HCT116 (cell line): ENCODE measurements at regions not wholly inside any gene's neighbourhood (a gene's known extent, or its start where the extent isn't known, plus 50 kb on each side); places are given as distances from the start of the nearest gene placed in this dataset.

Source experiments
- ATAC-seq: fragments of 200-7000 bp; cut with Tn5 transposase; 2 replicates; pipeline ENCODE4 v1.9.1; 2020; ENCODE audit warnings: mild to moderate bottlenecking, moderate library complexity
- BruUV-seq: library from RNA; stranded (reverse); fragments of 400-500 nt; replicated peaks from 2 replicates; lab custom pipeline; 2021; lab: Mats Ljungman, UMichigan
- CTCF ChIA-PET: fragments of 300-600 bp; sonication (Branson Sonifier 250); formaldehyde crosslinking; loops from one replicate; lab custom pipeline; 2021; ENCODE audit warnings: antibody characterized with exemption; lab: Charles Lee
- POLR2A ChIA-PET: fragments of 300-600, 350-600 bp; sonication (Branson Sonifier 250); formaldehyde crosslinking; loops from one replicate; lab custom pipeline; 2021; ENCODE audit warnings: antibody characterized with exemption; lab: Charles Lee
- RAD21 ChIA-PET, 2 experiments: fragments of 300-600 bp; sonication (Branson Sonifier 250); formaldehyde crosslinking; loops; one replicate each; lab custom pipeline; 2023; ENCODE audit warnings: low total read pairs in 2 of 2; ENCODE audit not compliant: uncharacterized antibody in 2 of 2, unreplicated experiment in 2 of 2, low non-redundant PET in 1 of 2; lab: Charles Lee
- DNase-seq: peaks from one replicate; pipeline ENCODE4 v3.0.0-alpha.2; 2010; ENCODE audit warnings: low read depth, low spot score
- H2AFZ ChIP-seq: fragments of 200-600 bp; shearing (Covaris generic), sonication (generic); 2 replicates; pipeline ENCODE4 v1.6.1; 2017; ENCODE audit warnings: low read depth, mixed run types, mixed read lengths, antibody characterized with exemption, low read length; ENCODE audit not compliant: poor library complexity, severe bottlenecking
- H3K27ac ChIP-seq: 2 replicates; pipeline ENCODE4 v1.5.1; 2012; ENCODE audit warnings: low read depth, low read length
- H3K27me3 ChIP-seq: fragments of 200-600 bp; sonication (generic); 2 replicates; pipeline ENCODE4 v1.6.1; 2016; ENCODE audit warnings: mixed run types, low read length, mixed read lengths; ENCODE audit not compliant: insufficient read depth
- H3K36me3 ChIP-seq, 2 experiments: fragments of 200-500 bp in 1 of 2; fragments of 200-600 bp in 1 of 2; sonication (Bioruptor generic) in 1 of 2; sonication (generic) in 1 of 2; 2 replicates each; pipeline versions ENCODE4 v1.5.1 to v1.6.1; 2014 to 2016; ENCODE audit warnings: low read length in 2 of 2, inconsistent platforms in 1 of 2, mixed read lengths in 1 of 2, mixed run types in 1 of 2; ENCODE audit not compliant: insufficient read depth in 2 of 2, control insufficient read depth in 1 of 2
- H3K4me1 ChIP-seq, 2 experiments: fragments of 200-600 bp in 1 of 2; sonication (generic) in 1 of 2; 2 replicates each; pipeline versions ENCODE4 v1.5.1 to v1.6.1; 2012 to 2017; ENCODE audit warnings: low read length in 2 of 2, inconsistent platforms in 1 of 2, mild to moderate bottlenecking in 1 of 2, mixed read lengths in 1 of 2, mixed run types in 1 of 2, moderate library complexity in 1 of 2; ENCODE audit not compliant: insufficient read depth in 2 of 2, control insufficient read depth in 1 of 2
- H3K4me2 ChIP-seq: fragments of 200-600 bp; sonication (generic); 2 replicates; pipeline ENCODE4 v1.6.1; 2017; ENCODE audit warnings: mixed run types, low read length, mixed read lengths
- H3K4me3 ChIP-seq, 2 experiments: fragments of 200-600 bp in 1 of 2; sonication (generic) in 1 of 2; replicated peaks in 1 of 2; 2 replicates each; pipeline ENCODE4 v1.5.1; 2011 to 2016; ENCODE audit warnings: low read length in 2 of 2, control low read depth in 1 of 2, low read depth in 1 of 2, mild to moderate bottlenecking in 1 of 2, mixed read lengths in 1 of 2, mixed run types in 1 of 2
- H3K79me2 ChIP-seq: fragments of 200-600 bp; sonication (generic); 2 replicates; pipeline ENCODE4 v1.6.1; 2017; ENCODE audit warnings: mild to moderate bottlenecking, mixed run types, low read length, moderate library complexity, mixed read lengths; ENCODE audit not compliant: insufficient read depth
- H3K9ac ChIP-seq: fragments of 200-600 bp; sonication (generic); 2 replicates; pipeline ENCODE4 v1.6.1; 2016; ENCODE audit warnings: low read length, mixed read lengths
- H3K9me2 ChIP-seq: fragments of 200-600 bp; sonication (generic), shearing (Covaris generic); 2 replicates; pipeline ENCODE4 v1.6.1; 2017; ENCODE audit warnings: mixed run types, mild to moderate bottlenecking, moderate library complexity; ENCODE audit not compliant: insufficient read depth
- H3K9me3 ChIP-seq, 2 experiments: fragments of 200-500 bp in 1 of 2; fragments of 200-600 bp in 1 of 2; sonication (Bioruptor generic) in 1 of 2; sonication (generic) in 1 of 2; 2 replicates each; pipeline ENCODE4 v1.6.1; 2014 to 2017; ENCODE audit warnings: low read length in 2 of 2, mixed read lengths in 2 of 2, inconsistent platforms in 1 of 2, low read depth in 1 of 2, mild to moderate bottlenecking in 1 of 2, mixed run types in 1 of 2, moderate library complexity in 1 of 2; ENCODE audit not compliant: control insufficient read depth in 1 of 2, insufficient read depth in 1 of 2
- H4K20me1 ChIP-seq: fragments of 200-600 bp; sonication (generic), shearing (Covaris generic); 2 replicates; pipeline ENCODE4 v1.6.1; 2017; ENCODE audit warnings: mixed run types, mild to moderate bottlenecking, moderate library complexity; ENCODE audit not compliant: insufficient read depth
- EGR1 ChIP-seq: IDR thresholded peaks from 2 replicates; pipeline ENCODE4 v1.6.1; 2012; ENCODE audit warnings: low read depth
- EZH2 ChIP-seq: fragments of 200-600 bp; sonication (generic); IDR thresholded peaks from 2 replicates; pipeline ENCODE4 v1.6.1; 2017; ENCODE audit warnings: antibody characterized with exemption, mixed run types
- JUND ChIP-seq: IDR thresholded peaks from 2 replicates; pipeline ENCODE4 v1.6.1; 2012
- POLR2A ChIP-seq: IDR thresholded peaks from 2 replicates; pipeline ENCODE4 v1.7.0; 2011; ENCODE audit warnings: borderline replicate concordance; ENCODE audit not compliant: insufficient read depth, insufficient read length; ENCODE audit errors: extremely low read depth
- RAD21 ChIP-seq: IDR thresholded peaks from 2 replicates; pipeline ENCODE4 v1.6.1; 2012; ENCODE audit warnings: low read depth, mild to moderate bottlenecking
- TCF7L2 ChIP-seq: IDR thresholded peaks from 2 replicates; pipeline ENCODE4 v1.7.0; 2011; ENCODE audit warnings: borderline replicate concordance, inconsistent platforms; ENCODE audit not compliant: insufficient read depth, insufficient read length; ENCODE audit errors: extremely low read depth
- YY1 ChIP-seq: IDR thresholded peaks from 2 replicates; pipeline ENCODE4 v1.6.1; 2011; ENCODE audit warnings: low read length, low read depth, moderate library complexity, mild to moderate bottlenecking; ENCODE audit not compliant: insufficient replicate concordance; ENCODE audit errors: extremely low read depth
- intact Hi-C: fragments of 100-400 bp; cut with micrococcal nuclease; formaldehyde crosslinking; loops from 2 replicates; pipeline ENCODE4 v1.10.0; 2022
- TF ChIP-seq, protein P1 (sequence below): IDR thresholded peaks from 2 replicates; pipeline ENCODE4 v1.6.1; 2012
- TF ChIP-seq, protein P2 (sequence below): IDR thresholded peaks from 2 replicates; pipeline ENCODE4 v1.6.1; 2011; ENCODE audit warnings: mild to moderate bottlenecking, low read length, moderate library complexity; ENCODE audit not compliant: insufficient replicate concordance; ENCODE audit errors: extremely low read depth
- TF ChIP-seq, protein P3 (sequence below), 3 experiments: fragments of 200-600 bp in 1 of 3; sonication (generic) in 1 of 3; IDR thresholded peaks in 2 of 3; conservative IDR thresholded peaks in 1 of 3; 2 replicates each; pipeline ENCODE4 v1.5.1; 2012 to 2017; ENCODE audit warnings: low read depth in 2 of 3, low read length in 2 of 3, antibody characterized with exemption in 1 of 3, borderline replicate concordance in 1 of 3, control low read depth in 1 of 3, mild to moderate bottlenecking in 1 of 3, mixed read lengths in 1 of 3, mixed run types in 1 of 3, moderate library complexity in 1 of 3; ENCODE audit not compliant: insufficient read depth in 1 of 3
- TF ChIP-seq, protein P4 (sequence below): IDR thresholded peaks from 2 replicates; pipeline ENCODE4 v1.6.1; 2012; ENCODE audit warnings: low read depth

DNA sequence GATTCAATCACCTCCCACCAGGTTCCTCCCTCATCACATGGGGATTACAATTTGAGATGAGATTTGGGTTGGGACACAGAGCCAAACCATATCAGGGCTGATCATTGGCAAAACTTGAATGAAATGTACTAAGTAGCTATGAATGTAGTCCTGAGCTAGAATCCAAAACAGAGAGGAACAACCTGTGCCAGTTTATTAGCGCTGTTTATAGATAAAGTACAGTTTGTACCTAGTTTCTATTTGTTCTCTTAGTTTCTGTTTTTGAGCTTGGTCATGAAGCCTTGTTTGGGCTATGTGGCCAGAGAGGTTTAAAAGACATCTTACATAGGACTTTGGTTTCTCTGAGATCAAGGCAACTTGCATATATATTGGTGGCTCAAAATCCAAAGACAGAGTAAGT lies 66.9 kb upstream of the INPP4B start:
- DNase-seq: no peak
- Histone ChIP-seq H4K20me1 (no peaks in the 10 kb centered on the region), H3K9me2 (no peaks in the 10 kb centered on the region), H3K9ac (no peak overlapping the region), H3K4me2 (no peak overlapping the region), H3K4me1 (no peaks in the 10 kb centered on the region), H3K4me3 (no peak overlapping the region), H3K36me3 (no peaks in the 10 kb centered on the region), H3K79me2 (no peaks in the 10 kb centered on the region), H3K27ac (no peak overlapping the region), H3K27me3 (no peaks in the 10 kb centered on the region), H3K9me3 (no peaks in the 10 kb centered on the region), H2AFZ (no peak overlapping the region)
- POLR2A ChIA-PET: no interaction called here
- no peak for ATAC-seq
- BruUV-seq: no TSS peak
- intact Hi-C loops: no loop called here
- CTCF ChIA-PET: no interaction called here
- RAD21 ChIA-PET: no interaction called here
- TF ChIP-seq RAD21 (no peak), JUND (no peak)
- TF ChIP-seq, protein P1, sequence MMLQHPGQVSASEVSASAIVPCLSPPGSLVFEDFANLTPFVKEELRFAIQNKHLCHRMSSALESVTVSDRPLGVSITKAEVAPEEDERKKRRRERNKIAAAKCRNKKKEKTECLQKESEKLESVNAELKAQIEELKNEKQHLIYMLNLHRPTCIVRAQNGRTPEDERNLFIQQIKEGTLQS: no peak

DNA sequence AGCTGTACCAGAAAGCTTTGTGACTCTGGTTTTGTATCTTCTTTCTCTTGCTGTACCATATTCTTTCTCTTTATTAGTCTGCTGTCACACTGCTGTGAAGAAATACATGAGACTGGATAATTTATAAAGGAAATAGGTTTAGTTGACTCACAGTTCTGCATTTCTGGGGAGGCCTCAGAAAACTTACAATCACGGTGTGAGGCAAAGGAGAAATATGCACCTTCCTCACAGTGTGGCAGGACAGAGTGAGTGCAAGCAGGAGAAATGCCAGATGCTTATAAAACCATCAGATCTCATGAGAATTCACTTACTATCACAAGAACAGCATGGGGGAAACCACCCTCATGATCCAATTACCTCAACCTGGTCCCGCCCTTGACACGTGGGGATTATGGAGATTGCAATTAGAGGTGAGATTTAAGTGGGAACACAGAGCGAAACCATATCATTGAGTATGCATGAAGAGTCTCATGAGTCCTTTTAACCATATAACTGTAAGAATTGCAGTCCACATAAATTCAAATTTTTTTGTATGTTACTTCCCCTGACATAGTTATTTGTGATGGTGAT lies 67.4 kb upstream of the INPP4B start:
- Histone ChIP-seq H3K4me2 (no peak overlapping the region), H3K9me2 (no peaks in the 10 kb centered on the region), H3K36me3 (no peaks in the 10 kb centered on the region), H3K27ac (no peak overlapping the region), H3K27me3 (no peaks in the 10 kb centered on the region), H4K20me1 (no peaks in the 10 kb centered on the region), H3K9ac (no peak overlapping the region), H3K4me1 (no peaks in the 10 kb centered on the region), H3K4me3 (no peak overlapping the region), H3K79me2 (no peaks in the 10 kb centered on the region), H3K9me3 (no peaks in the 10 kb centered on the region), H2AFZ (no peak overlapping the region)
- ChIA-PET CTCF (no interaction called here), POLR2A (no interaction called here), RAD21 (no interaction called here)
- ATAC-seq (no peak), DNase-seq (no peak)
- intact Hi-C loops: no loop called here
- BruUV-seq: no TSS peak
- TF ChIP-seq, protein P2, sequence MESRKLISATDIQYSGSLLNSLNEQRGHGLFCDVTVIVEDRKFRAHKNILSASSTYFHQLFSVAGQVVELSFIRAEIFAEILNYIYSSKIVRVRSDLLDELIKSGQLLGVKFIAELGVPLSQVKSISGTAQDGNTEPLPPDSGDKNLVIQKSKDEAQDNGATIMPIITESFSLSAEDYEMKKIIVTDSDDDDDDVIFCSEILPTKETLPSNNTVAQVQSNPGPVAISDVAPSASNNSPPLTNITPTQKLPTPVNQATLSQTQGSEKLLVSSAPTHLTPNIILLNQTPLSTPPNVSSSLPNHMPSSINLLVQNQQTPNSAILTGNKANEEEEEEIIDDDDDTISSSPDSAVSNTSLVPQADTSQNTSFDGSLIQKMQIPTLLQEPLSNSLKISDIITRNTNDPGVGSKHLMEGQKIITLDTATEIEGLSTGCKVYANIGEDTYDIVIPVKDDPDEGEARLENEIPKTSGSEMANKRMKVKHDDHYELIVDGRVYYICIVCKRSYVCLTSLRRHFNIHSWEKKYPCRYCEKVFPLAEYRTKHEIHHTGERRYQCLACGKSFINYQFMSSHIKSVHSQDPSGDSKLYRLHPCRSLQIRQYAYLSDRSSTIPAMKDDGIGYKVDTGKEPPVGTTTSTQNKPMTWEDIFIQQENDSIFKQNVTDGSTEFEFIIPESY: no peak
- TF ChIP-seq, protein P3, sequence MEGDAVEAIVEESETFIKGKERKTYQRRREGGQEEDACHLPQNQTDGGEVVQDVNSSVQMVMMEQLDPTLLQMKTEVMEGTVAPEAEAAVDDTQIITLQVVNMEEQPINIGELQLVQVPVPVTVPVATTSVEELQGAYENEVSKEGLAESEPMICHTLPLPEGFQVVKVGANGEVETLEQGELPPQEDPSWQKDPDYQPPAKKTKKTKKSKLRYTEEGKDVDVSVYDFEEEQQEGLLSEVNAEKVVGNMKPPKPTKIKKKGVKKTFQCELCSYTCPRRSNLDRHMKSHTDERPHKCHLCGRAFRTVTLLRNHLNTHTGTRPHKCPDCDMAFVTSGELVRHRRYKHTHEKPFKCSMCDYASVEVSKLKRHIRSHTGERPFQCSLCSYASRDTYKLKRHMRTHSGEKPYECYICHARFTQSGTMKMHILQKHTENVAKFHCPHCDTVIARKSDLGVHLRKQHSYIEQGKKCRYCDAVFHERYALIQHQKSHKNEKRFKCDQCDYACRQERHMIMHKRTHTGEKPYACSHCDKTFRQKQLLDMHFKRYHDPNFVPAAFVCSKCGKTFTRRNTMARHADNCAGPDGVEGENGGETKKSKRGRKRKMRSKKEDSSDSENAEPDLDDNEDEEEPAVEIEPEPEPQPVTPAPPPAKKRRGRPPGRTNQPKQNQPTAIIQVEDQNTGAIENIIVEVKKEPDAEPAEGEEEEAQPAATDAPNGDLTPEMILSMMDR (IDR thresholded peaks at IDR 0.05 in 2 of 3, conservative IDR thresholded peaks at IDR 0.05 in 1 of 3; ENCODE audit: borderline replicate concordance in 1 of 3, insufficient read depth in 1 of 3, low read depth in 2 of 3, low read length in 2 of 3): no peak
- TF ChIP-seq EZH2: no peak
- TF ChIP-seq TCF7L2: no peak
- TF ChIP-seq POLR2A: no peak
- TF ChIP-seq, protein P4, sequence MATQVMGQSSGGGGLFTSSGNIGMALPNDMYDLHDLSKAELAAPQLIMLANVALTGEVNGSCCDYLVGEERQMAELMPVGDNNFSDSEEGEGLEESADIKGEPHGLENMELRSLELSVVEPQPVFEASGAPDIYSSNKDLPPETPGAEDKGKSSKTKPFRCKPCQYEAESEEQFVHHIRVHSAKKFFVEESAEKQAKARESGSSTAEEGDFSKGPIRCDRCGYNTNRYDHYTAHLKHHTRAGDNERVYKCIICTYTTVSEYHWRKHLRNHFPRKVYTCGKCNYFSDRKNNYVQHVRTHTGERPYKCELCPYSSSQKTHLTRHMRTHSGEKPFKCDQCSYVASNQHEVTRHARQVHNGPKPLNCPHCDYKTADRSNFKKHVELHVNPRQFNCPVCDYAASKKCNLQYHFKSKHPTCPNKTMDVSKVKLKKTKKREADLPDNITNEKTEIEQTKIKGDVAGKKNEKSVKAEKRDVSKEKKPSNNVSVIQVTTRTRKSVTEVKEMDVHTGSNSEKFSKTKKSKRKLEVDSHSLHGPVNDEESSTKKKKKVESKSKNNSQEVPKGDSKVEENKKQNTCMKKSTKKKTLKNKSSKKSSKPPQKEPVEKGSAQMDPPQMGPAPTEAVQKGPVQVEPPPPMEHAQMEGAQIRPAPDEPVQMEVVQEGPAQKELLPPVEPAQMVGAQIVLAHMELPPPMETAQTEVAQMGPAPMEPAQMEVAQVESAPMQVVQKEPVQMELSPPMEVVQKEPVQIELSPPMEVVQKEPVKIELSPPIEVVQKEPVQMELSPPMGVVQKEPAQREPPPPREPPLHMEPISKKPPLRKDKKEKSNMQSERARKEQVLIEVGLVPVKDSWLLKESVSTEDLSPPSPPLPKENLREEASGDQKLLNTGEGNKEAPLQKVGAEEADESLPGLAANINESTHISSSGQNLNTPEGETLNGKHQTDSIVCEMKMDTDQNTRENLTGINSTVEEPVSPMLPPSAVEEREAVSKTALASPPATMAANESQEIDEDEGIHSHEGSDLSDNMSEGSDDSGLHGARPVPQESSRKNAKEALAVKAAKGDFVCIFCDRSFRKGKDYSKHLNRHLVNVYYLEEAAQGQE: no peak
- no peak for TF ChIP-seq YY1
- TF ChIP-seq, protein P1: no peak
- no peak for TF ChIP-seq EGR1
